ENCODE measurements at regions not wholly inside any gene's neighbourhood (a gene's known extent, or its start where the extent isn't known, plus 50 kb on each side); places are given as distances from the start of the nearest gene placed in this dataset.

DNA sequence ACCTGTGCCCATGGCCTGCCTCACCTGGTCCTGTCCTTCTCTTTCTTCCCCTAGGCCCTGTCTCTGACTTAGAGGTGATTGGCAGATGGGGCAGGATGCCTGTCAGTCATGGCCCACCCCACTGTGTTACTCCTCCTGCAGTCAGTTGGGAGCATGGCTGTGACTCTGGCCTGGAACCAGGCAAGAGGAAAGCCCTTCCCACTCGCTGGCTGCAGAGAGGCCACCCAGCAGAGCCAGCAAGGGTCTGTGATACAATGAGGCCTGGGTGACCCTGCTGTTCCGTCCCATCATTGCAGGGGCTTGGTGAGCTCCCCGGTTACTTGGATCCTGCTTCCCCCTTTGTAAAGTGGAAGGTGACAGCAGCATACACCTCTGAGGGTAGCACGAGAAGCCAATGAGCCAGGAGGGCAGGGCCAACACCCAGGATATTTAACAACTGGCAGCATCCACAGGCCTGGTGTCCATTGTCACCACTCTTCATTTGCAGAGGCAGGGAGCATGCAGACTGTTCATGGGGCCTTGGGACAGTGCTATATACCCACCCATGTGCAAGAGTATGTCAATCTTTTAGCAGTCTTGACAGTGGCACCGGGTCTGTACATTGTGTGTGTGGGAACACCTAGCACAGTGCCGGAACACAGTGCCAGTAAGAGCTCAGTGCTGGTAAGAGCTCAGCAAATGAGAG is 191.0 kb upstream of the C1orf174 start:
- no peak for DNase-seq

DNA sequence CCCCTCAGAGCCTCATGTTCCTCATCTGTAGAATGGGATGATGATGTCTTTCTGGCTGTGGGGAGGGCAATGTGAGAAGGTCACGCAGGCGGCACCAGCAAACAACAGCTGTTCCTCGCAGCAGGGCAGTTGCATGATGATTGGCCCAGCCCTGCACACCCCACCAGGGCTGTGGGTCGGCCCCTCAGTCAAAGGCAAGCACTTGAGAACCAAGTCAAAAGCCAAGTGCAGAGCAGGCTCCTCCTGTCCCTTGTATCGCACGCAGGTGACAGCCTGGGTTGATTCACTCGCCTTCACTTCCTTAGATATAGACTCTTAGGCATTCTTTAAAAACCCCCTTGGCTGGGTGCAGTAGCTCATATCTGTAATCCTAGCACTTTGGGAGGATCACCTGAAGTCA is 191.9 kb upstream of the C1orf174 start:
- no peak for DNase-seq

DNA sequence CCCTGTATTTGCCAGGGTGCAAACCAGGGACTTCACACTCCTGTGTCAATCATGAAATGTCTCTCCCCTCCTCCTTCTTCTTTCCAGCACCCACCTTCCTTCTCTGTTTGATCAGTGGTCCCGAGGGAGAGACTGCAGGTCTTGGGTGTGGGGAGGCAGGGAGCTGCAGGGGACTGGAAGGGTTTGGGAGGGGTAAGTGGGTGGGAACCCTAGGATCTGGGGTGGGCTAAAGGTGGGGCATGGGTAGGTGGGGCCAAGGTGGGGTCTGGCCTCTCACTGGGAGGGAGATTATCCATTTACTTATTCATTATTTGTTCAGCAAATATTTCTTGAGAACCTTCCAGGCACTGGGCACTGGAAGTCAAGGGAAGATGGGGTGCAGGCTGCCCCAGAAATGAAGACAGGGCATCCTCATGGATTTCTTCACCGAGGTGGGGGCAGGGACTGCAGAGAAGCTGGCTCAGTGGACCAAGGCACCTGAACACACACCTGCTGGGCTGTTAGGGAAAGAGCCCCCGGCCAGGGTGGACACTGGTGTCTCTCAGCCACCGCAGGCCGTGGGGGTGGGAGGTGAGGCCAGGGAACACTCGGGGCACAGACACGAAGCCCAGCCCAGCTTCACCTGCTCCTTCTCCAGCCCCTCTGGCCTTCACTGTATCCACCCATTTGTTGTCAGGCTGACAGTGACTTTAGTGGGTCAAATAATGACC is 193.9 kb upstream of the C1orf174 start:
- DNase-seq: no peak

DNA sequence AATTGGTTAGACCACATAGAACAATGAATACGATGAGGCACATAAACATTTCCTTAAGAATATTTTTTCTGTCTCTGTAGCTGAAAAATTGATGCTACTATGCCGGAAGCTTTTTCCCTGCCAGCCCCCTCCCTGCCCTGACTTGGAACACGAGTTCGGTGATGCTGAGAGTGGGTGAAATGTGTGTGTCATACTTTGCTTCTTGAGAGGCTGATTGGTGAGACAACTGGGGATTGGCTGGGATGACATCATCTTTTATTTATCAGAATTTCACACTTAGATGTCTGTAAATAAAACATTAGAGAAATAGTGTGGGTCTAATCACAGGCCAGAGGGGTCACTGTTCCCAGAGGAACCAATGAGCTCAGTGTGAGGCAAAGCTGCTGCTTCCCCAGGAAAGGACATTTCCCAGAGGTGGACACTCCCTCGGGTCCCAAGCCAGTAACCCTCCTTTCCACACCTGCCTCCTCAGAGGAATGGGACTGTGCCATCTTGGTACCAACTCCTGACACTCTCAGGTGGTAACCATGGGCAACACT is 195.4 kb upstream of the C1orf174 start:
- no peak for DNase-seq

DNA sequence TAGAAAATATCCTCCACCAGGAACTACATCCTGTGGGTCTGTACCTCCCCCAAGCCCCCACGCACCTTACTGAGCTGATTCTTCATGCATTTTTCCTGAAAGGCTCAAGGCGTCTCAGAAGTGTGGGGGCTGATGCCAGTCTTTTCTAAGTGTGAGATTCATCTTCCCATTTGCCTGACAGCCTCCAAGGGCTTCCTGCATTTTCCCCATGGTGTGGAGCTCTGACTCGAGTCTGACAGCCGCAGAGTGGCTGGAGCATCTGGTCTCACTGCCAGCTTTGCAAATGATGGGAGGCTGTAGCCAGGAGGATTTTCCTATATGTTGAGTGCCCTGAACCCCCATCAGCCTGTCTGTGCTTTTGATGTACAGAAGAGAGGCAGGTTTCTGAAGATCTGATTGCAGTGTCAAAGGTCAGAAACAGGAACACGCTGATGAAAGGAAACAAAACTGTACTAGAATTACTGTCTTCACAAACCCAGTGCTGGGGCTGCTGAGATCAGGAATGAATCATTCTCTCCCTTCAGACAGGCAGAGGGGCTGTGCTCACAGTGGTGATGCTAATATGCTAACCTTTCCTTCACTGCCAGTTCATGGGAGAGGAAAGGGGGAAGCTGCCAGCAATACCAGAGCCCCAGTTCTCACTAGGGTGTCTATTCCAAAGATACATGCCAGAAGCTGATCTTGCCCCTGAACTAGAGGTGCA is 201.5 kb upstream of the C1orf174 start:
- no peak for DNase-seq

DNA sequence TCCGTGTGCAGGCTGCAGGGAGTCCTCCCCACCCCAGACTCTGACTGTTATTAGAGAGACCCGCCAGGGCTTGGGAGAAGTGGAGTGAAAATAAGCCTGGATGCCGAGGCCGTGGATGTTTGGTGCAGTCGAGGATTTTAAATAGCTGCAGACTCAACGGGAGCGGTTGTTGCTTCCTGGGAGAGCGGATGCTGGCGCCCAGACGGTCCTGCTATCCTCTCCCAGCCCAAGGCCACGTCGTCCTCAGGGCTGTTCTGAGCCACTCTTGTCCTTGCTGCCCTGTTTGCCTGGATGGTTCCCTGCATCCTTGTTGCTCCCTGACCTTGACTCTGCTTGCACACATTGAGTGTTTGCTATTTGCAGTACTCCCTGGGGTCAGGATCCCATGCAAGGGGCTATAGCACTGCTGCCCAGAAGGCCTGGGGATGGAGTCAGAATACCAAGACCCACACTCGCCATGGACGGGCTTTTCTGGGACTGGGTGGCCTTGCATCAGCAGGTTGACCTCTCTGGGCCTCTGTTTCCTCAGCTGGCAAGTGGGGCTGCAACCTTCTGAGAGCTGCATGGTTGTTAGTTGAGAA is 205.3 kb upstream of the C1orf174 start:
- no peak for DNase-seq

DNA sequence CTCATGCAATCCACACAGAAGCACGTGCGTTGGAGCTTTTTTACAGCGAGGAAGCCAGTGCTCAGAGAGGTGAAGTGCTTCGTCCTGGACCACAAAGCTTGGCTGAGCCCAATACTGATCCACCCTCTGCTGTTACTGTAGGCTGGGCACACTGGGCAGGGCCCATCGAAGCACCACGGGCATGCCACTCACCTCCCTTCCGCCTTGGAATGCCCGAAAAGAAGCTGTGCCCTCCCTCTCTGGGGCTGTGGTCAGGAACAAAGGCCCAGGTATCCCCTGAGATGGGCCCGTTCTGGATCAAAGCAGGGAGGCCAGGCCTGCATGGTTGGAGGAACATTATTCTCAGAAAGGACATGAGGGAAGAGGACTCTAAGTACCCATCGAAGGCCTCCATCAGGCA is 206.7 kb upstream of the C1orf174 start:
- DNase-seq: no peak

DNA sequence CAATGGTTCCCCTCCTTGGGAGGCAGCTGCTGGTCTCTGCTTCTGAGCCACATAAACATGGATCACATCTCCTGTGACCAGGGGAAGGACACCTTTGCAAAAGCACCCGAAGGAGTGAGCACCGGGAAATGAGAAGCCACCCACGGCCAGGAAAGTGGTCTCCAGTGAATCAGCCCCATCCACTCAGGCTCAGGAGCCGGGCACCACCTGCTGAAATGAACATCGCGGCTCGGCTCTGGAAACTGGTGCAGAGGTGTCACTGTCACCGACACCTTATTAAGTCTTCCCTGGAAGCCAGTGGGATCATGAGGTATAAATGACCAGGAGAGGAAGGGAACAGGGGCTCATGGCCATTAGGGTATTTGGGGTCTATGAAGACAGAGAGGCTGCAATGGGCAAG is 207.2 kb upstream of the C1orf174 start:
- DNase-seq: no peak

DNA sequence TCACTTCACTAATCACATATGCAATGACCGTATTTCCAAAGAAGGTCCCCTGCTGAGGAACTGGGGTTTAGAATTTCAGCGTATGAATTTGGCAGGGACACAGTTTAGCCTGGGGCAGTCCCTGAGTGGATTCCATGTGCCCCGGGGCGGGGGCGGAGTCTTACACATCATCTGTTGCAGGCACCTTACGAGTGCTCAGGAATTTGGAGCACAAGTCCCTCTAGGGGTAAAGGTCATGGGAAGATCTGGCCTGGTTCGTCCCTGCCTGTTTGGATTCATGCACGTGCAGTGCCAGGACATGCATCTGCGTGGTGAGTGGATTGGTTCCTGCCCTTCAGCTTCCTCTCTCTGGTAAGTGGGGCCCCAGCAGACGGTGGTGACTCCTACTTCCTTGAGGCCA is 208.3 kb upstream of the C1orf174 start:
- peak; percentile 41 for DNase-seq

DNA sequence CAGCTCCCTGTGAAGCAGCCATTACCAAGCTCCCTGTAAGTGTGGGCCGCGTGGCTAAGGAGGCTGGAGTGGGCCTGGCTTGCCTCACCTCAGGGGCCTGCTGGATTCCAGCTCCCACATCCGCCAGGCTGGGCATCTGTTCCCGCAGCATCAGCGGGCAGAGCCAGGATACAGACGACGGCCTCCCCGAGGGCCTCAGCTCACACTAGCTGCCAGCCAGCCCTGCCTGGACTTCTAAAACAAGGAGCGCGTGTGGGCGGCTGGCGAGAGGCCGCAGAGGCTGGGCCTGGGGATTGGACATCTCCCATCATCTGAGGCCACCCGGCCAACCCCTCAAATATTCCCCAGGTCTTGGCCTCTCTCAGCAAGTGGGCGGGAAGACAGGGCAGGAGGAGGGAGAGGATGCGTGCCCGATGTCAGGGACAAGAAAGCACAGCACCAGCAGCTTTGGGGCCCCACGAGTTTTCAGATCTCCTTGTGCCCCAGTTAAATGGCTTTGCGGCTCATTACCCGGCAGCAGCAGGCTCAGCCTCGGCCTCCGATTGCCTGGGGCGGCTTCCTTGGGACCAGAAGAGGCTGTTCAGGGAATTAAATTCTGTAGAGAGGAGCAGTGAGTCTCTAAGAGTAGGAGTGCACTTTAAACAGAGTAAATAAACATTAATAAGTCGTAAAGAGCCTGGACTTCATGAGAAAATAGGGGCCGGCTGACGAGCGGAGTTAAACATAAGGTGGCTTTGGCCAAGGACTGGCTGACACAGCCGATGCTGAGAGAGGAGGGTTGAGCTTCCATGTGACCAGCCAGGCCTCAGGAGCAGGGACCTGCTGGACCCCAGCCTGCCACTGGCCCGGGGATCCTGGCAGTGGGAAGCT is 208.9 kb upstream of the C1orf174 start:
- DNase-seq: peak; percentile 95

DNA sequence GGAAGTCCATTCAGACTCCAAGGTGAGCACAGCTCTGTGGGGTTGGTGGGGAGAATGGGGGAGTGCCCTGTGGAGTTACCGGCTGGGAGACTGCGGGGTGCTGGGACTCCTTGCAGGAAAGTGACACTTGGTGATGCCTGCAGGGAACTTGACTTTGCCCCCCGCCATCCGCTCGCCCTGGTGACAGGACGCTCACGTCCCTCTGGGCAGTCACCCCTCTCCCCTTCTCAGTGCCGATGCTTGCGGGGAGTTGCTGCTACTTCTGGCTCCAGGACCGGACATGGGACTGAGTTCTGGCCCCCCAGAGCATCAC is 209.5 kb upstream of the C1orf174 start:
- DNase-seq: no peak

DNA sequence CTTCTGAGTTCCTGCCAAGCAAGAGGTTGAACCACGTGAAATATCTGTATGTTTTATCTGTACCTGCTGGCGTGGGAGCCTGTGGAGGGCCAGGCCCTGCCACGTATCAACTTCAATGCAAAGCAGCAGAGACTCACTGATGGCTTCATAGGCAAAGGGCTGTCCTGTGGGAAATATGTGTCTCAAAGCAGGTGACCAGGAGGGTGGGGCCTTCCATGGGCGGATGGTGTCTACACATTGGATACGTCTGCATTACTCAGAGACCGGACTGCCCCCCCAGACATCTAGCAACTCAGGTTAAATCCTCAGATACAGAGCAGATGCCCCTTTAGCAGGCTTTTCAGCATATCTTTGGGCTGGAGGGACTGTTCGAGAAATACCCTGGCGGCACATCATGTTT is 210.8 kb upstream of the C1orf174 start:
- no peak for DNase-seq

DNA sequence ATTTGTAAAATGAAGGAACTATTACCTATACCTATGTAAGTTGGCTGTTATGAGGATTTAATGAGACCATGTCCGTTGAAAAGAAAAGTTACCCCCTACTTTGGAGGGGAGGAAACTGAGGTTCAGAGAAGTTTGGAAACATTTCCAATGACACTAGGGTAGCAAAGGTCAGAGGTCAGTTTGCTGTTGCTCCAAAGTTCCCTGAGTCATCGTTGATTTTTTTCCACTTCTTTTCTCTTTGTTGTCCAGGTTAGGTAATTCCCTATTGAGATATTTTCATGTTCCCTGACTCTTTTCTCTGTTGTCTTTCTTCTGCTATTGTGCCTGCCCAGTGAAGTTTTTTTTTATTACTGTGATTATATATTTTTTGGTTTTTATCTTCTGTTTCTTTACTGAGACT is 213.8 kb upstream of the C1orf174 start:
- no peak for DNase-seq

DNA sequence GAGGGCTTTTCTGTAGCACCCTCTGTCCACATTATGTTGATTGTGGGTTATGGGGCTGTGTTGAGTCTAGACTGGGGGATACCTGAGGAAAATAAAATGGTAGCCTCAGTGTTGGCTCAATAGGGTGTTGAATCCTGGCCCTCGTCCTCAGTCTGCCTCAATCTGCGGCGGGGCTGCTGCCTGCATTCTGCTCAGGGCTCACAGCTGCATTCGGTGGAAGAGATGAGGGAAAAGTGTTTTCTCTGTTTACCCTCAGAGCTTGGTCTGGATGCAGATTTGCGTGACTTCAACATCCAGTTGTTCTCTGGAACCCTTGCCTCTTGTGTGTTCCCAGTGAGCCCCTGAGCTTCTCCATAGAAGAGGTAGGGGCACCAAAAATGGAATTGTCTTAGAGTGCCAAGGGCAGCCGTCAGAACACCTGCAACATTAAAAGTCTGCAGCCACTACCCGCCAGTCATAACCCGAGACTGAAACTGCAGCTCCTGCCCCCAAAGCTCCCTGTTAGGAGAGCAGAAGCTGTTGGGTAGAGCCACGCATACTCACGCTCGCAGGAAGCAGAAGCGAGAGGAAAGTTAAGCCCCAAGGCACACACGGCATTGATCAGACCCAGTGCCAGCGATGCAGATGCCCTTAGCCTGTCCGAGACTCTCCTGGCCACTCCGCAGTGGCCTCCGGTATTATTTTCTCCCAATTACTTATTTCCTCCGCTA is 215.3 kb upstream of the C1orf174 start:
- DNase-seq: no peak

DNA sequence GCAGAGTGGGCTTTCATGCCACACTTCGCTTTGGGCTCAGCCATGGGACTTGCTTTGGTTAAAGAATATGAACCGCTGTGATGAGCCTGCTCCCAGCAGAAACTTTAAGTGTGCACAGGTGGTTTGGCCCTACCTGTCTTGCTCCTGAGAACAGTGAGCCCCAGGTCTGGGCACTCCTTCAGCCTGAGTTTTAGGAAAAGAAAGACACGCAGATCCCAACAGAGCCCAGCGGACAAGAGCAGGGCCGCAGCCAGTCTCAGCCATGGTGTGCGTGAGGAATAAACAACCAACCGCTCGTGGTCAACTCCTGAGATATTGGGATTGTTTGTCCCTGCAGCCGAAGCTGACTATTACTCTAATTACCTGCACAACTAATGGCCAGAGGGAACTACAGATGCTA is 217.1 kb upstream of the C1orf174 start:
- DNase-seq: no peak

DNA sequence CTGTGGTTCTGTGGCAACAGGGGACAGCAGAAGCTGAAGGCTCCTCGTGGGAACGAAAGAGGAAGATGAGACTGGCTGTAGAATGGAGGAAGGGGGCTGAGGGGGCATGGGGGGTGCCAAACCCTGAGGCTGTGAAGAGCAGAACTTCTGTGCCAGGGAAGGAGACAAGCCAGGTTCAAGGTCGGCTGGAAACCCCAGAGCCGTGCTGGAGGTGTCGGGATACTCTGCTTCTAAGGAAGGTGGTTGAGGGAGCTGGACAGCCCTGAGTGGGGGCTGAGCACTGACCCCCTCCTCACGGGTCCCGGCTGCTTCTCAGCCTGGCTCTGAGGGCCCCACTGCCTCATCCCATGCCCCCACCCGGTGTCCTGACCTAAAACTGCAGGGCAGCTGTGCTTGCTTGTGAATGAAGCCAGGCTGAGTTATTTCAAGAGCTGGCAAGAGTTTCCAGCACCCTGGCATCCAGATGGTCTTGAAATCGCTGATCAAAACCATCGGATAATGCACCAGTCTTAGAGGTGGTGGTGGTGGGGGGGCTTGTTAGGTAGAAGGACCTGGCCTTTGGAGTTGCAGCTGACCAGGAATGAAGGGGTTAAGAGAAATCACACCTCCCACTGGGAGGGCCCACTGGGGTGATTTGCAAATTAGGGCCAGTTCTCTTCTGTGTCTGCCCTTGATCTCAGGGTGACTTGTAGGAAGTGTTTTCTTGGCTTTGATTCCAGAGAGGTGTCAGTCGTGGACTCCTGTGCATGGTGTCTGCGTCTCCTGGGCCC is 218.9 kb upstream of the C1orf174 start:
- no peak for DNase-seq

DNA sequence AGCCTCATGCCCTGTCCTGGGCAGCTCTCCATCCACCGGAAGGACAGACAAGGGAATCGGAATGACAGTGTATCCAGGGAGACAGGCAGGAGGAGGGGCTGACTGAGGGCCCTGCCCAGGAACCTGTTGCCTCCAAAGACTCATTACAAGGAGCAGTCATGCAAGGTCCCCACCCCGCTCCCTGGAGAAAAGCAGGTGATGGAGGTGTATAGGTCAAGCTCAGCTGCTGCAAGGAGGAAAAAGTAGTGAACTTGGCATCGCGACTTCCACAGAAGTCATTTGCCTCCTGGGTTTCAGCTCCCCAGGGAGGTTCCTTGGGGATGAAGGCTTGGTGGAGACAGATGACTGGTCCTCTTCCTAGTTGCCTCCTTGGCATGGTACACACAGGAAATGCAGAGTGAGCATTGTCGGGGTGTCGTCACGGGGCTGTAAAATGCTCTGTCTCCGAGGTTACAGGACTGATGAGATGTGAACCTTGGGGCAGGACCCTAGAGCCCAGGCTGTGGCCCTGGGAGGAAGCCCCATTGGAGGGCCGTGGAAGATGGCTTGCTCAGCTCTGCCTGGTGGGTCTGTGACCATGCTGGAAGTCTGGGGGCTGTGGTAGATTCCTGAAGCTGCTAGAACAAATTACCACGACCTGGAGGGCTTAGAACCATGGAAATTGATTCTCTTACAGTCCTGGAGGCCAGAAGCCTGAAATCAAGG is 219.6 kb upstream of the C1orf174 start:
- no peak for DNase-seq

DNA sequence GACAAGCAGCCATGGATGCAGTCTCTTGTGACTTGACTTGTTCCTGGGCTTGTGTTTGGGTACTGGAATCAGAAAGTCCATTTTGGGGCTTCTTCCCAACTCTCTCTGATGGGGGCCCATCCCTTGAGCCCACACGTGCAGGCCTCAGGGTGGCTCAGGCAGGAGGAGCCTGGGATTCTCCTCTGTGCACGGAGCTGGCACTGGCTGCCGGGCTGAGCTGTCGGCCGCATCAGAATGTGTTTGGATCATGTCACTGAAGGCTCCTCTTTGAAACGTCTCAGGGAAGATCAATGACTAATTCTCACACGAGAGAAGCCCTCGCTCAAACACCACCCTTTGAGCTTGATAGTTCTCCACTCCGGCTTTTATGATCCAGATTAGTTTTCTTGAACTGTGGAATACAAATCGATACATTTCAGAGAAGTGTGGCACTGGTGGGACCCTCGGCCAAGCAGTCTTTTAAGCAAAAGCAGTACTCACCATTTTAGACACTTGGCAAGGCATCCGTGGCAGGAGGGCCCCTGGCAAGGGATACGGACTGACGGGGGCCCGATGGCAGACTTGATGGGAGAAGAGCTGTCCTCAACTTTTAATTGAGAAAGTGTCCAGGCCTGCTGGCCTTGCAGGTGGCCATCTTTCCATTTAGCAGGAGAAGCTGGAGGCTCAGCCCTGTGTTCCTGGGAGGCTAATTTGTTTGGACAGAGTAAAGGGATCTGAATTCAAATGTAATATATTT is 220.7 kb upstream of the C1orf174 start:
- no peak for DNase-seq

DNA sequence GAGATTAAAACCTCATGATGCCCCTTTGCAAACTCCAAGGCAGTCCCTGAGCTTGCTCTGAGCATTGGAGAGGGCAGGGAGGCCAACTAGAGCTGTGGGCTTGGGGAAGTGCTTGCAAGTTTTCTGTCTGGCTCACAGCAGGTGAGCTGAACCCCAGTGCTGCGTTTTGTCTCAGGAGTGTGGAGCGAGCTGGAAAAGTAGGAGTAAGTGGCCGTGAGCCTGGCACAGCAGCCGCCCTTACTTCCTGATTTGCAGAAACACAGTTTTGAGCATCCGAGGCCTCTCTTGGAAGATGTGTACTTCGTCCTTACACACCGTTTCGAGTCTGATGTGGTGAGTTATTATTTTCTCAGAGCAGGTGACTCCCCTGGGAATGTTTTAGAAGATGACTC is 221.2 kb upstream of the C1orf174 start:
- DNase-seq: no peak

All from DMS79 treated with DMSO at 0.1 percent for 48 hours (cell line).